ENCODE measurements at regions not wholly inside any gene's neighbourhood (a gene's known extent, or its start where the extent isn't known, plus 50 kb on each side); places are given as distances from the start of the nearest gene placed in this dataset.

DNA sequence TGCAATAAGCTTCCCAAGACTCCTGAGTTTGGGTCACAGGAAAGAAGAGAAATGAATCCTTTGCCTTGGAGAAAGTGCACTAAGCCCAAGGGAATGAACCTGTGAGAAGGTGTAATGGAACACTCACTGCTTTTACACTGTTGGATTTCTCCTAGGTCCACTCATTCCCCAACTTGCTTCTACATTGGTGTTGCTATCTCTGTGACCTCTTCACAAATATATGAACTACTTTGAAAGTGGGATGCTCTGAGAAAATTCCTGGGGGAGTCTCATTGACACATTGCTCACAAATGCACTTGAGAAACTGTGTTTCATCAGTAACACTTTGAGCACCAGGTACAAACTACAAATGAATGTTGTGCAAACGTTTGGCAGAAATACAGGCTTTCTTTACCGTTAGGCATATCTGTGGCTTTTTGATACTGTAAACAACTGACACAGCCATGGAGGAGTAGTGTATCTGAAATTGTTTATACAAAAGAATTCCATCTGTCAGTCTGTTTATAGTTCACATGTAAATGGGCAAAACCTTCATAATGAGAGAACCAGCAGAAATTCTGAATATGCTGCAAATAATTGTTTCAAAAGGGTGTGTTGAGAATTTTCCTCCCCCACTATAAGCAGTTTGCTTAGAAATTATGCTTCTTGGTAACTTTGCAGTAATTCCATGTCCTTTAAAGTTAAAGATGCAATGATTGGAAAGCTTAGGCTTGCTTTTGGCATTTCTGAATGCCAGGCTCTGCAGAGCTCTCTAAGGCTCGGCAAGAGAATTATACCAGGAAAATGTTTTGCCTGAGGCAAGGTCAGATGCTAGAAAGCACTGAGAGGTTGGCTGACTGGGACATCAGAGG, 348.5 kb upstream of the DDHD1 start:
- TF ChIP-seq, protein P1, sequence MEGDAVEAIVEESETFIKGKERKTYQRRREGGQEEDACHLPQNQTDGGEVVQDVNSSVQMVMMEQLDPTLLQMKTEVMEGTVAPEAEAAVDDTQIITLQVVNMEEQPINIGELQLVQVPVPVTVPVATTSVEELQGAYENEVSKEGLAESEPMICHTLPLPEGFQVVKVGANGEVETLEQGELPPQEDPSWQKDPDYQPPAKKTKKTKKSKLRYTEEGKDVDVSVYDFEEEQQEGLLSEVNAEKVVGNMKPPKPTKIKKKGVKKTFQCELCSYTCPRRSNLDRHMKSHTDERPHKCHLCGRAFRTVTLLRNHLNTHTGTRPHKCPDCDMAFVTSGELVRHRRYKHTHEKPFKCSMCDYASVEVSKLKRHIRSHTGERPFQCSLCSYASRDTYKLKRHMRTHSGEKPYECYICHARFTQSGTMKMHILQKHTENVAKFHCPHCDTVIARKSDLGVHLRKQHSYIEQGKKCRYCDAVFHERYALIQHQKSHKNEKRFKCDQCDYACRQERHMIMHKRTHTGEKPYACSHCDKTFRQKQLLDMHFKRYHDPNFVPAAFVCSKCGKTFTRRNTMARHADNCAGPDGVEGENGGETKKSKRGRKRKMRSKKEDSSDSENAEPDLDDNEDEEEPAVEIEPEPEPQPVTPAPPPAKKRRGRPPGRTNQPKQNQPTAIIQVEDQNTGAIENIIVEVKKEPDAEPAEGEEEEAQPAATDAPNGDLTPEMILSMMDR (conservative IDR thresholded peaks at IDR 0.05) = no peak
- no peak for TF ChIP-seq EZH2 (IDR thresholded peaks at IDR 0.05; ENCODE audit: low read depth)
